ENCODE measurements at regions not wholly inside any gene's neighbourhood (a gene's known extent, or its start where the extent isn't known, plus 50 kb on each side); places are given as distances from the start of the nearest gene placed in this dataset.

- ChIA-PET POLR2A (interaction anchor here (0.5 kb wide), 1 partner anchor 50 kb away, joined by 3 read pairs; no protein-coding TSS in a partner anchor), RAD21 (ENCODE audit: unreplicated experiment) (interaction anchor here (1.2 to 6.2 kb wide), 2 partner anchors 16 to 19 kb away, joined by 3 to 72 read pairs; no protein-coding TSS in a partner anchor), CTCF (interaction anchor here (0.6 to 1.8 kb wide), 3 partner anchors 21 to 782 kb away, joined by 3 to 4 read pairs (median 4); no protein-coding TSS in a partner anchor), SMC1A (ENCODE audit: uncharacterized antibody, unreplicated experiment) (interaction anchor here (1.3 to 1.6 kb wide), 2 partner anchors 21 to 32 kb away, joined by 3 to 4 read pairs; no protein-coding TSS in a partner anchor)
- Histone ChIP-seq H3K9me3 (replicated peaks; ENCODE audit: control insufficient read depth, insufficient read depth, low read length) (no peaks in the 10 kb centered on the region; the same call in 2 of the 3 replicates), H3K4me2 (ENCODE audit: control insufficient read depth, insufficient read depth) (no peak overlapping the region), H4K20me1 (ENCODE audit: control insufficient read depth, insufficient read depth) (no peaks in the 10 kb centered on the region), H3K79me2 (ENCODE audit: control insufficient read depth, insufficient read depth, low read length) (no peaks in the 10 kb centered on the region), H3K4me3 (no peak overlapping the region), H3K27me3 (replicated peaks in 1 of 2; ENCODE audit: control insufficient read depth in 2 of 2, insufficient read depth in 2 of 2, low read length in 1 of 2) (no peaks in the 10 kb centered on the region), H3K36me3 (ENCODE audit: control insufficient read depth in 2 of 2, insufficient read depth in 2 of 2, low read length in 1 of 2) (no peaks in the 10 kb centered on the region), H3K27ac (ENCODE audit: control insufficient read depth, insufficient read depth) (no peak overlapping the region), H3K9ac (ENCODE audit: control insufficient read depth, insufficient read depth, low read length) (no peak overlapping the region), H3K4me1 (ENCODE audit: control insufficient read depth, insufficient read depth, low read length) (peaks cover 22% of the 10 kb centered on the region), H2AFZ (ENCODE audit: control insufficient read depth, low read depth, low read length) (no peak overlapping the region)
- DNase-seq (ENCODE audit: low read depth, low spot score) (no peak), ATAC-seq (no peak), FAIRE-seq (no peak)
- intact Hi-C loops (cut with micrococcal nuclease; ENCODE audit: unreplicated experiment) (no loop called here), in situ Hi-C loops (cut with MboI) (no loop called here)
- no TSS peak for BruUV-seq (replicated peaks)
- TF ChIP-seq ZNF687 (IDR thresholded peaks at IDR 0.05) (no peak), IRF5 (IDR thresholded peaks at IDR 0.05; ENCODE audit: borderline replicate concordance) (no peak), MYB (IDR thresholded peaks at IDR 0.05; ENCODE audit: borderline replicate concordance, low read depth, low read length) (no peak), SUPT20H (IDR thresholded peaks at IDR 0.05; ENCODE audit: borderline replicate concordance, control insufficient read depth, low read depth, low read length) (no peak), SIX5 (IDR thresholded peaks at IDR 0.05; ENCODE audit: low read depth, low read length, severe bottlenecking) (no peak), E4F1 (IDR thresholded peaks at IDR 0.05; ENCODE audit: borderline replicate concordance, partially characterized antibody) (no peak), TARDBP (IDR thresholded peaks at IDR 0.05; ENCODE audit: borderline replicate concordance) (no peak), CHD1 (IDR thresholded peaks at IDR 0.05; ENCODE audit: low read depth, low read length) (no peak)
- 83% methylated on average over 7 of the region's 8 CpGs for WGBS (ENCODE audit: insufficient coverage, insufficient replicate concordance, low lambda C conversion rate, missing lambda C conversion rate)
These were observed 129.9 kb downstream of the KLF13 start for GRCh38 chr15:31456354-31457060.

Data from GM12878 (cell line).